H1 (cell line): ENCODE measurements at regions not wholly inside any gene's neighbourhood (a gene's known extent, or its start where the extent isn't known, plus 50 kb on each side); places are given as distances from the start of the nearest gene placed in this dataset.

Source experiments
- CTCF ChIA-PET: fragments of 300-600 bp; sonication (Branson Sonifier 250); formaldehyde crosslinking; loops from one replicate; lab custom pipeline; 2021; ENCODE audit not compliant: partially characterized antibody; lab: Charles Lee
- POLR2A ChIA-PET: fragments of 300-600 bp; sonication (Branson Sonifier 250); formaldehyde crosslinking; loops from one replicate; lab custom pipeline; 2021; ENCODE audit warnings: inconsistent platforms; ENCODE audit not compliant: partially characterized antibody; lab: Charles Lee
- DNase-seq, 2 experiments: peaks; one replicate each; pipeline versions ENCODE4 v3.0.0 to v3.0.0-alpha.2; 2010 to 2022; ENCODE audit warnings: low spot score in 2 of 2, low read depth in 1 of 2, mixed read lengths in 1 of 2
- FAIRE-seq: peaks from 2 replicates; lab custom pipeline; 2011; peaks lifted over from hg19 to GRCh38; lab: Jason Lieb, UNC
- H2AFZ ChIP-seq: 2 replicates; pipeline ENCODE4 v1.8.1; 2012; ENCODE audit warnings: low read length, inconsistent platforms
- H2AK5ac ChIP-seq: 2 replicates; pipeline ENCODE4 v1.6.1; 2013; ENCODE audit warnings: low read depth, low read length
- H2BK120ac ChIP-seq: replicated peaks from 2 replicates; pipeline ENCODE3; 2013; ENCODE audit warnings: low read depth, low read length, inconsistent platforms
- H2BK12ac ChIP-seq: 2 replicates; pipeline ENCODE4 v1.6.1; 2013; ENCODE audit warnings: low read depth, low read length
- H2BK15ac ChIP-seq: 2 replicates; pipeline ENCODE4 v1.6.1; 2013; ENCODE audit warnings: low read length
- H2BK20ac ChIP-seq: 2 replicates; pipeline ENCODE4 v1.6.1; 2013; ENCODE audit warnings: low read length
- H2BK5ac ChIP-seq: 2 replicates; pipeline ENCODE4 v1.6.1; 2013; ENCODE audit warnings: low read depth, low read length
- H3K14ac ChIP-seq: 2 replicates; pipeline ENCODE4 v1.6.1; 2013; ENCODE audit warnings: inconsistent platforms; ENCODE audit not compliant: insufficient read length
- H3K18ac ChIP-seq: 2 replicates; pipeline ENCODE4 v1.6.1; 2013; ENCODE audit warnings: low read length; ENCODE audit errors: extremely low read depth
- H3K23ac ChIP-seq: 2 replicates; pipeline ENCODE4 v1.6.1; 2013; ENCODE audit warnings: inconsistent platforms; ENCODE audit not compliant: insufficient read length
- H3K23me2 ChIP-seq: 2 replicates; pipeline ENCODE4 v1.6.1; 2013; ENCODE audit warnings: low read depth, low read length
- H3K27ac ChIP-seq: 2 replicates; pipeline ENCODE4 v1.6.1; 2011; ENCODE audit warnings: low read depth, low read length, inconsistent platforms
- H3K27me3 ChIP-seq, 4 experiments: replicated peaks in 1 of 4; 1 replicate in 1 of 4; 2 replicates in 3 of 4; pipeline versions ENCODE4 v1.6.1 to v1.8.1; 2011 to 2013; ENCODE audit warnings: low read length in 3 of 4, mild to moderate bottlenecking in 3 of 4, inconsistent platforms in 2 of 4, mixed read lengths in 2 of 4, moderate library complexity in 1 of 4; ENCODE audit not compliant: control insufficient read depth in 3 of 4, insufficient read depth in 3 of 4; ENCODE audit errors: extremely low read depth in 1 of 4
- H3K36me3 ChIP-seq, 4 experiments: 2 replicates each; pipeline versions ENCODE4 v1.6.1 to v1.8.1; 2011 to 2013; ENCODE audit warnings: mild to moderate bottlenecking in 4 of 4, low read length in 3 of 4, moderate library complexity in 2 of 4, control low read depth in 1 of 4, inconsistent platforms in 1 of 4; ENCODE audit not compliant: insufficient read depth in 4 of 4, control insufficient read depth in 2 of 4
- H3K4ac ChIP-seq: replicated peaks from 2 replicates; pipeline ENCODE3; 2013; ENCODE audit warnings: low read length, low read depth, mixed read lengths, inconsistent platforms; ENCODE audit not compliant: insufficient read length
- H3K4me1 ChIP-seq, 4 experiments: replicated peaks in 1 of 4; 1 replicate in 1 of 4; 2 replicates in 3 of 4; pipeline versions ENCODE4 v1.6.1 to v1.8.1; 2011 to 2013; ENCODE audit warnings: low read length in 3 of 4, inconsistent platforms in 2 of 4, mixed read lengths in 1 of 4; ENCODE audit not compliant: insufficient read depth in 4 of 4, control insufficient read depth in 3 of 4
- H3K4me2 ChIP-seq, 2 experiments: 2 replicates each; pipeline versions ENCODE4 v1.6.1 to v1.8.1; 2011 to 2013; ENCODE audit warnings: low read depth in 2 of 2, low read length in 2 of 2, control low read depth in 1 of 2, inconsistent platforms in 1 of 2, mild to moderate bottlenecking in 1 of 2; ENCODE audit not compliant: insufficient read depth in 1 of 2
- H3K4me3 ChIP-seq, 4 experiments: fragments of 200-600, 300-600 bp in 1 of 4; sonication (generic), shearing (Covaris generic), sonication (Bioruptor Twin) in 1 of 4; 2 replicates each; pipeline versions ENCODE4 v1.5.1 to v1.8.1; 2011 to 2016; ENCODE audit warnings: low read length in 4 of 4, low read depth in 3 of 4, control low read depth in 2 of 4, inconsistent platforms in 2 of 4, mild to moderate bottlenecking in 2 of 4, mixed read lengths in 1 of 4, moderate library complexity in 1 of 4; ENCODE audit not compliant: insufficient read depth in 2 of 4; ENCODE audit errors: extremely low read depth in 1 of 4
- H3K56ac ChIP-seq: replicated peaks from 2 replicates; pipeline ENCODE3; 2013; ENCODE audit warnings: low read depth, mild to moderate bottlenecking, mixed read lengths, low read length, inconsistent platforms; ENCODE audit not compliant: insufficient read length
- H3K79me1 ChIP-seq: 2 replicates; pipeline ENCODE4 v1.6.1; 2013; ENCODE audit warnings: low read depth, low read length, control low read depth
- H3K79me2 ChIP-seq, 2 experiments: 2 replicates each; pipeline versions ENCODE4 v1.6.1 to v1.8.1; 2012 to 2013; ENCODE audit warnings: low read length in 2 of 2, mild to moderate bottlenecking in 2 of 2, inconsistent platforms in 1 of 2; ENCODE audit not compliant: insufficient read depth in 2 of 2, control insufficient read depth in 1 of 2
- H3K9ac ChIP-seq, 4 experiments: replicated peaks in 1 of 4; 1 replicate in 1 of 4; 2 replicates in 3 of 4; pipeline versions ENCODE4 v1.6.1 to v1.8.1; 2011 to 2013; ENCODE audit warnings: low read depth in 3 of 4, low read length in 3 of 4, control low read depth in 2 of 4, mild to moderate bottlenecking in 2 of 4, moderate library complexity in 2 of 4, inconsistent platforms in 1 of 4; ENCODE audit errors: extremely low read depth in 1 of 4
- H3K9me3 ChIP-seq, 2 experiments: 2 replicates each; pipeline versions ENCODE4 v1.6.1 to v1.8.1; 2012 to 2013; ENCODE audit warnings: mild to moderate bottlenecking in 2 of 2, moderate library complexity in 2 of 2, control low read depth in 1 of 2, inconsistent platforms in 1 of 2, low read depth in 1 of 2, low read length in 1 of 2, mixed read lengths in 1 of 2; ENCODE audit not compliant: insufficient read depth in 2 of 2
- H4K20me1 ChIP-seq, 2 experiments: replicated peaks in 1 of 2; 2 replicates each; pipeline versions ENCODE3 to v1.8.1; 2011 to 2013; ENCODE audit warnings: inconsistent platforms in 2 of 2, low read length in 2 of 2, mild to moderate bottlenecking in 1 of 2; ENCODE audit not compliant: insufficient read depth in 2 of 2, control insufficient read depth in 1 of 2
- H4K5ac ChIP-seq: 2 replicates; pipeline ENCODE4 v1.6.1; 2013; ENCODE audit warnings: low read length, low read depth, mixed read lengths, inconsistent platforms; ENCODE audit not compliant: insufficient read length
- H4K8ac ChIP-seq: 2 replicates; pipeline ENCODE4 v1.8.0; 2013; ENCODE audit warnings: mild to moderate bottlenecking, moderate library complexity, low read length, inconsistent platforms; ENCODE audit not compliant: insufficient read depth; ENCODE audit errors: extremely low read depth
- H4K91ac ChIP-seq: replicated peaks from 2 replicates; pipeline ENCODE3; 2013; ENCODE audit warnings: low read length, mixed read lengths, inconsistent platforms; ENCODE audit not compliant: insufficient read length
- CBX8 ChIP-seq: fragments of 300-800, 300-1000 bp; sonication (generic); IDR thresholded peaks from 2 replicates; pipeline ENCODE4 v1.7.1; 2016; ENCODE audit warnings: low read depth, low read length, borderline replicate concordance
- EGR1 ChIP-seq: IDR thresholded peaks from 2 replicates; pipeline ENCODE4 v1.6.1; 2011; ENCODE audit warnings: low read depth, low read length, borderline replicate concordance
- POU5F1 ChIP-seq: IDR thresholded peaks from 2 replicates; pipeline ENCODE4 v1.6.1; 2011; ENCODE audit warnings: low read depth, mild to moderate bottlenecking, low read length, moderate library complexity
- TBP ChIP-seq: IDR thresholded peaks from 2 replicates; pipeline ENCODE4 v1.6.1; 2011; ENCODE audit warnings: low read depth, low read length, improper control_type of control experiment
- WGBS, 2 experiments: shearing (Covaris generic) in 1 of 2; methylation state at CpG; one replicate each; pipeline versions ENCODE4 v1.1.6 to v1.1.7; 2013 to 2015; ENCODE audit warnings: low lambda C conversion rate in 2 of 2, mixed read lengths in 2 of 2, inconsistent platforms in 1 of 2, low coverage in 1 of 2, missing lambda C conversion rate in 1 of 2; ENCODE audit not compliant: insufficient replicate concordance in 2 of 2, insufficient coverage in 1 of 2, insufficient read length in 1 of 2; ENCODE audit errors: extremely low coverage in 1 of 2, missing lambda C conversion rate in 1 of 2; 5-methylcytosine and 5-hydroxymethylcytosine counted together

DNA sequence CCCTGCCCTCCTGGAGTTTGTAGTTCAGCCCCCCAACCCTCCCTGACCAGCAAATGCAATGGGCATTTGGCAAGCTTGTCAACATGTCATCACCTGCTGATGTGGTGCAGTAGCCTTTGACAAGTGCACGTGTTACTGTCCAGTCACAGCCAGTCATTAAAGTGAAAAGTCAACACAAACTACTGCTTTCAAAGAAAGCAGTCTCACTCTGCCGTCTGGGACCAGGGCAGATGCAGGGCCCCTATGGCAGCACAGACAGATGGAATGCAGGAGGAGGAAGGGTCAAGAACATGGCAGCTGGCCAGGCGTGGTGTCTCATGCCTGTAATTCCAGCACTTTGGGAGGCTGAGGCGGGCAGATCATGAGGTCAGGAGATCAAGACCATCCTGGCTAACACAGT, 222.4 kb upstream of the OSR1 start:
- no peak overlapping the region; the same call in 1 of the 2 replicates for H4K8ac ChIP-seq
- H3K36me3 ChIP-seq, result no peaks in the 10 kb centered on the region
- no peaks in the 10 kb centered on the region for H3K27me3 ChIP-seq
- H3K9me3 ChIP-seq, result no peaks in the 10 kb centered on the region
- no peak overlapping the region for H4K5ac ChIP-seq
- H2AK5ac ChIP-seq, result no peak overlapping the region
- H3K4me3 ChIP-seq, result no peak overlapping the region
- no peak overlapping the region for H3K14ac ChIP-seq
- no peak overlapping the region for H3K27ac ChIP-seq
- no peaks in the 10 kb centered on the region for H3K23me2 ChIP-seq
- H2BK120ac ChIP-seq, result no peak overlapping the region
- no peaks in the 10 kb centered on the region for H3K79me2 ChIP-seq
- H3K23ac ChIP-seq, result no peak overlapping the region
- H3K79me1 ChIP-seq, result no peaks in the 10 kb centered on the region
- H3K4ac ChIP-seq, result no peak overlapping the region
- H2BK20ac ChIP-seq, result no peak overlapping the region
- H3K56ac ChIP-seq, result no peak overlapping the region
- H3K9ac ChIP-seq, result no peak overlapping the region
- 58% methylated on average over 4 of the region's 4 CpGs; no CpG with 5 or more reads in 1 of the 2 experiments for WGBS, 2 experiments
- no peak overlapping the region for H3K18ac ChIP-seq
- ChIA-PET POLR2A (no interaction called here), CTCF (no interaction called here)
- no peak for TF ChIP-seq CBX8
- no peak for TF ChIP-seq POU5F1
- no peak for TF ChIP-seq EGR1
- no peak for TF ChIP-seq TBP
- no peak overlapping the region for H4K91ac ChIP-seq
- no peak overlapping the region for H2BK15ac ChIP-seq
- H2BK12ac ChIP-seq, result no peak overlapping the region
- no peaks in the 10 kb centered on the region for H3K4me1 ChIP-seq
- no peaks in the 10 kb centered on the region for H4K20me1 ChIP-seq
- no peak for DNase-seq
- no peak overlapping the region for H2AFZ ChIP-seq
- no peak overlapping the region for H3K4me2 ChIP-seq
- FAIRE-seq, result no peak
- no peak overlapping the region for H2BK5ac ChIP-seq
